Lung (tissue), 11 donors: ENCODE measurements at regions not wholly inside any gene's neighbourhood (a gene's known extent, or its start where the extent isn't known, plus 50 kb on each side); places are given as distances from the start of the nearest gene placed in this dataset.

Experiments used
- ATAC-seq: fragments of 200-7000 bp; cut with Tn5 transposase; one replicate; pipeline ENCODE4 v1.9.1; 2020; ENCODE audit warnings: moderate number of reproducible peaks; ENCODE audit not compliant: insufficient read depth, low FRiP score
- DNase-seq, 3 donors: peaks; one replicate each; pipeline ENCODE4 v3.0.0-alpha.2; 2013 to 2017
- H3K27ac ChIP-seq, 2 donors: one replicate each; pipeline ENCODE4 v1.5.1; 2013; ENCODE audit warnings: mild to moderate bottlenecking in 2 of 2, moderate library complexity in 2 of 2, control low read depth in 1 of 2, inconsistent platforms in 1 of 2, low read depth in 1 of 2, low read length in 1 of 2
- H3K27me3 ChIP-seq, 3 donors: one replicate each; pipeline ENCODE4 v1.5.1; 2013; ENCODE audit warnings: low read length in 2 of 3; ENCODE audit not compliant: control insufficient read depth in 3 of 3, insufficient read depth in 3 of 3
- H3K36me3 ChIP-seq, 4 donors: one replicate each; pipeline ENCODE4 v1.5.1; 2013; ENCODE audit warnings: low read length in 4 of 4, mild to moderate bottlenecking in 1 of 4, moderate library complexity in 1 of 4; ENCODE audit not compliant: control insufficient read depth in 4 of 4, insufficient read depth in 4 of 4
- H3K4me1 ChIP-seq, 5 donors: one replicate each; pipeline ENCODE4 v1.5.1; 2013; ENCODE audit warnings: low read length in 5 of 5, mild to moderate bottlenecking in 2 of 5, moderate library complexity in 1 of 5; ENCODE audit not compliant: control insufficient read depth in 5 of 5, insufficient read depth in 5 of 5
- H3K4me3 ChIP-seq: one replicate; pipeline ENCODE4 v1.5.1; 2013; ENCODE audit warnings: mild to moderate bottlenecking, control low read depth, moderate library complexity
- H3K9ac ChIP-seq, 2 donors: one replicate each; pipeline ENCODE4 v1.5.1; 2013; ENCODE audit warnings: low read length in 2 of 2, control low read depth in 1 of 2; ENCODE audit not compliant: insufficient read depth in 1 of 2
- H3K9me3 ChIP-seq, 4 donors: one replicate each; pipeline ENCODE4 v1.5.1; 2013; ENCODE audit warnings: low read length in 3 of 4, mild to moderate bottlenecking in 1 of 4, moderate library complexity in 1 of 4; ENCODE audit not compliant: control insufficient read depth in 4 of 4, insufficient read depth in 3 of 4
- CTCF ChIP-seq: IDR thresholded peaks from 2 replicates; pipeline ENCODE4 v1.5.1; 2012; ENCODE audit warnings: mild to moderate bottlenecking; ENCODE audit errors: control extremely low read depth, extremely low read depth
- WGBS, 2 donors: extraction: QIAGEN DNeasy Blood & Tissue Kit; methylation state at CpG; one replicate each; pipeline ENCODE4 v1.1.7; 2013; 5-methylcytosine and 5-hydroxymethylcytosine counted together
- donor health status: control.
- donor health status: control.
- donor health status: Bipolar disorder and iron deficiency.
- donor health status: healthy.
- donor health status: DM: yes; HTN: yes; CAD: no.

- Histone ChIP-seq H3K9me3 (no peaks in the 10 kb centered on the region), H3K36me3 (no peaks in the 10 kb centered on the region), H3K4me1 (no peaks in the 10 kb centered on the region), H3K27me3 (no peaks in the 10 kb centered on the region), H3K27ac (no peak overlapping the region), H3K9ac (no peak overlapping the region), H3K4me3 (no peak overlapping the region)
- DNase-seq, result no peak
- 65 to 69% methylated on average over 2 of the region's 2 CpGs for WGBS, 2 donors
- no peak for ATAC-seq
- TF ChIP-seq CTCF, result no peak
Measured at GRCh38 chr5:17426104-17426749, 71.8 kb upstream of the TAF11L2 start.

- no peak for ATAC-seq
- Histone ChIP-seq H3K9me3 (no peaks in the 10 kb centered on the region), H3K27me3 (no peaks in the 10 kb centered on the region), H3K4me1 (no peaks in the 10 kb centered on the region), H3K9ac (no peak overlapping the region), H3K27ac (no peak overlapping the region), H3K36me3 (no peaks in the 10 kb centered on the region), H3K4me3 (no peak overlapping the region)
- WGBS, 2 donors, result 56 to 72% methylated on average over 7 of the region's 7 CpGs
- TF ChIP-seq CTCF, result no peak
- DNase-seq, result no peak
Measured at GRCh38 chr5:17428176-17428800, 69.7 kb upstream of the TAF11L2 start.

- no peak for ATAC-seq
- no peak for DNase-seq
- Histone ChIP-seq H3K4me1 (no peaks in the 10 kb centered on the region), H3K36me3 (no peaks in the 10 kb centered on the region), H3K27me3 (no peaks in the 10 kb centered on the region), H3K27ac (no peak overlapping the region), H3K9me3 (no peaks in the 10 kb centered on the region), H3K4me3 (no peak overlapping the region), H3K9ac (no peak overlapping the region)
- 85 to 91% methylated on average over 4 of the region's 4 CpGs for WGBS, 2 donors
- TF ChIP-seq CTCF, result no peak
Measured at GRCh38 chr5:17429353-17429752, 68.7 kb upstream of the TAF11L2 start.

GRCh38 chr5:17430241-17430640 lies 67.8 kb upstream of the TAF11L2 start:
- no peak overlapping the region for H3K4me3 ChIP-seq
- H3K27ac ChIP-seq, result no peak overlapping the region
- H3K4me1 ChIP-seq, result no peaks in the 10 kb centered on the region
- H3K36me3 ChIP-seq, result no peaks in the 10 kb centered on the region
- no peaks in the 10 kb centered on the region for H3K9me3 ChIP-seq
- WGBS, 2 donors, result 76 to 92% methylated on average over 5 of the region's 5 CpGs
- no peak overlapping the region for H3K9ac ChIP-seq
- TF ChIP-seq CTCF, result no peak
- no peaks in the 10 kb centered on the region for H3K27me3 ChIP-seq
- DNase-seq (no peak), ATAC-seq (no peak)
